AG04449 (cell line): ENCODE measurements at regions not wholly inside any gene's neighbourhood (a gene's known extent, or its start where the extent isn't known, plus 50 kb on each side); places are given as distances from the start of the nearest gene placed in this dataset.
"Not testable (repeated sequence)": the region's sequence is repeated elsewhere in the genome, so short reads cannot be mapped to it uniquely, and the experiment has no call there.

Experiments
- CTCF ChIA-PET: fragments of 350-600 bp; formaldehyde crosslinking; extraction: SDS; loops from one replicate; lab custom pipeline; 2021; ENCODE audit warnings: antibody characterized with exemption; lab: Yijun Ruan, JAX
- POLR2A ChIA-PET: fragments of 400-600, 350-600 bp; formaldehyde crosslinking; extraction: SDS; loops from one replicate; lab custom pipeline; 2020; ENCODE audit warnings: antibody characterized with exemption, inconsistent platforms; lab: Yijun Ruan, JAX
- DNase-seq: peaks from one replicate; pipeline ENCODE4 v3.0.0-alpha.2; 2010; ENCODE audit warnings: low read depth, low spot score
- H3K4me3 ChIP-seq: 2 replicates; pipeline ENCODE4 v1.5.1; 2011; ENCODE audit warnings: low read depth, mild to moderate bottlenecking, control low read depth, low read length
- TF ChIP-seq, protein P1 (sequence below): IDR thresholded peaks from one replicate; pipeline ENCODE4 v1.5.1; 2011; ENCODE audit warnings: mild to moderate bottlenecking, moderate library complexity, low read length, control low read depth, inconsistent platforms; ENCODE audit not compliant: insufficient read depth; ENCODE audit errors: missing control alignments

DNA sequence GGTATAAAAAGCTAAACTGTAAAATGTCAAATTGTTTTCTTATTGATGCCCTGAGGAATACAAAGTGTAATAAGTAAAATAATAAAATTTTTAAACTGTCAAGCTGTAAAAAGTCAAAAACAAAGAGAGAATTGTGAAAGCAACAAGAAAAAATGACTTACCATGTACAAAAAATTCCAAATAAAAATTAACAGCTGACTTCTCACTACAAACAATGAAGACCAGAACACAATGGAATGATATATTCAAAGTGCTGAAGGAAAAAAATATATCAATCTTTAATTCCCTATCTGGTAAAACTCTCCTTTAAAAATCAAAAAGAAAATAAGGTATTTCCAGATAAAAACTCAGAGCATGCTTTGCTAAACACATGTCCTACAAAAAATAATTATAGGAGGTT, 883.5 kb downstream of the IGSF11 start:
- no peak for DNase-seq
- CTCF ChIA-PET = interaction anchor here (0.6 kb wide), 1 partner anchor 615 kb away, joined by 3 read pairs; no protein-coding TSS in a partner anchor
- TF ChIP-seq, protein P1, sequence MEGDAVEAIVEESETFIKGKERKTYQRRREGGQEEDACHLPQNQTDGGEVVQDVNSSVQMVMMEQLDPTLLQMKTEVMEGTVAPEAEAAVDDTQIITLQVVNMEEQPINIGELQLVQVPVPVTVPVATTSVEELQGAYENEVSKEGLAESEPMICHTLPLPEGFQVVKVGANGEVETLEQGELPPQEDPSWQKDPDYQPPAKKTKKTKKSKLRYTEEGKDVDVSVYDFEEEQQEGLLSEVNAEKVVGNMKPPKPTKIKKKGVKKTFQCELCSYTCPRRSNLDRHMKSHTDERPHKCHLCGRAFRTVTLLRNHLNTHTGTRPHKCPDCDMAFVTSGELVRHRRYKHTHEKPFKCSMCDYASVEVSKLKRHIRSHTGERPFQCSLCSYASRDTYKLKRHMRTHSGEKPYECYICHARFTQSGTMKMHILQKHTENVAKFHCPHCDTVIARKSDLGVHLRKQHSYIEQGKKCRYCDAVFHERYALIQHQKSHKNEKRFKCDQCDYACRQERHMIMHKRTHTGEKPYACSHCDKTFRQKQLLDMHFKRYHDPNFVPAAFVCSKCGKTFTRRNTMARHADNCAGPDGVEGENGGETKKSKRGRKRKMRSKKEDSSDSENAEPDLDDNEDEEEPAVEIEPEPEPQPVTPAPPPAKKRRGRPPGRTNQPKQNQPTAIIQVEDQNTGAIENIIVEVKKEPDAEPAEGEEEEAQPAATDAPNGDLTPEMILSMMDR = no peak
- POLR2A ChIA-PET = no interaction called here
- no peak overlapping the region for H3K4me3 ChIP-seq

DNA sequence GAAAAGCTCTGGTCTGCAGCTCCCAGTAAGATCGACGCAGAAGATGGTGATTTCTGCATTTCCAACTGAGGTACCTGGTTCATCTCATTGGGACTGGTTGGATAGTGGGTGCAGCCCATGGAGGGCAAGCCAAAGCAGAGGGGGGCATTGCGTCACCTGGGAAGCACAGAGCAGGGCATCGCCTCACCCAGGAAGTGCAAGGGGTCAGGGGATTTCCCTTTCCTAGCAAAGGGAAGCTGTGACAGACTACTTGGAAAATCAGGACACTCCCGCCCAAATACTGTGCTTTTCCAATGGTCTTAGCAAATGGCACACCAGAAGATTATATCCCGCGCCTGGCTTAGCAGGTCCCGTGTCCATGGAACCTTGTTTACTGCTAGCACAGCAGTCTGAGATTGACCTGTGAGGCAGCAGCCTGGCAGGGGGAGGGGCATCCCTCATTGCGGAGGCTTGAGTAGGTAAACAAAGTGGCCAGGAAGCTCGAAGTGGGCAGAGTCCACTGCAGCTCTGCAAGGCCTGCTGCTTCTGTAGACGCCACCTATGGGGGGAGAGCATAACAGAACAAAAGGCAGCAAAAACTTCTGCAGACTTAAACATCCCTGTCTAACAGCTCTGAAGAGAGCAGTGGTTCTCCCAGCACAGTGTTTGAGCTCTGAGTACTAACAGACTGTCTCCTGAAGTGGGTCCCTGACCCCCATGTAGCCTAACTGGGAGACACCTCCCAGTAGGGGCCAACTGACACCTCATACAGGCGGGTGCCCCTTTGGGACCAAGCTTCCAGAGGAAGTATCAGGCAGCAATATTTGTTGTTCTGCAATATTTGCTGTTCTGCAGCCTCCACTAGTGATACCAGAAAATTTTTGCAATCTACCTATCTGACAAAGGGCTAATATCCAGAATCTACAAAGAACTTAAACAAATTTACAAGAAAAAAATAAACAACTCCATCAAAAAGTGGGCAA, 871.7 kb downstream of the IGSF11 start:
- H3K4me3 ChIP-seq, CTCF ChIA-PET, POLR2A ChIA-PET, DNase-seq: not testable (repeated sequence)

DNA sequence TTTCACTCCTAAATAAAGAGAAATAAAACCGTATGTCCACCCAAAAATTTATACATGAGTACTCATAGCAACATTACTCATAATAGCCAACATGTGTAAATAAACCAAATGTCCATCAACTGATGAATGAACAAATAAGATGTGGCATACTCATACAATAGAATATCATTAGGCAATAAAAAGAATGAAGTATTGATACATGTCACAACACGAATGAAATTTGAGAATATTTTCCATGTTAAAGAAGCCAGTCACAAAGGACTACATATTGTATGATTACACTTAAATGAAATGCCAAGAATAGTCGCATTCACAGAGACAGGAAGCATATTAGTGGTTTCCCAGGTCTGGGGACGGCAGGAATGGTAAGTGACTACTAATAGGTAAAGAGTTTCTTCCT, 869.2 kb downstream of the IGSF11 start:
- POLR2A ChIA-PET = no interaction called here
- TF ChIP-seq, protein P1 = no peak
- CTCF ChIA-PET = no interaction called here
- H3K4me3 ChIP-seq = no peak overlapping the region
- no peak for DNase-seq

DNA sequence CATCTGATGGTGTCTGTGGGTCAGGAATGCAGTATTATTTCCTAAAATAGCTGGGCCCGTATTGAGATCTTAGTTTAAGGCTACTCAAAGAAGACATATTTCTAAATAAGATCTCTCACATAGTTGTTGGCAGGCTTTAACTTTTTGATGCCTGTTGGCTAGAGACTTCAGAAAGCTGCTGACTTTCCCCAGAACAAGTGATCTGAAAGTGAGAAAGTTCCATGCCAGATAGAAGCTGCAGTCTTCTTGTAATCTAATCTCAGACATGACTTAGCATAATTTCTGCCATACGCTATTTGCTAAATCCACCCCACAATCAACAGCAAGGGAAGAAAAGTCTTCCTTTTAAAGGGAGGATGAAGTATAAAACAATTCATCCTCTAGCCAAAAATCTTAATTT, 867.1 kb downstream of the IGSF11 start:
- POLR2A ChIA-PET = no interaction called here
- no peak for DNase-seq
- TF ChIP-seq, protein P1 = no peak
- H3K4me3 ChIP-seq = no peak overlapping the region
- CTCF ChIA-PET = no interaction called here

DNA sequence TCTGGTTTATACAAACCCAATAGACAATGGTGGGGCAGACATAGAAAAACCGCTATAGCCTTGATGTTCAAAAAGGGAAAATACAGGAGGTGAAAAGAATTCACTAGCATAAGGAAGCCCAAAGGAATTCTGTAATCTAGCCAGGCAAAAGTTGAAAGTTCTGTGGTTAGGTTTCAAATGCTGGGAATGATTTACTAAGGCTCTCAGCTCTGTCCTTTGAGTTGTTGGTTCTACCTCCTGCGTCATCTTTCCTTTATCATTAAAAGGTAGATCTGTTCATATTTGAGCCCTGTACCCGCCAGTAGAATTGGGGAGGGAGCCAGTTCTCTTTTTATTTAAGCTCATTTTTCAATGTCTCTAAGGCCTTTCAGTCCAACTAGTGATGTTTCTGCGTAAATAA, 866.5 kb downstream of the IGSF11 start:
- no peak overlapping the region for H3K4me3 ChIP-seq
- CTCF ChIA-PET = no interaction called here

DNA sequence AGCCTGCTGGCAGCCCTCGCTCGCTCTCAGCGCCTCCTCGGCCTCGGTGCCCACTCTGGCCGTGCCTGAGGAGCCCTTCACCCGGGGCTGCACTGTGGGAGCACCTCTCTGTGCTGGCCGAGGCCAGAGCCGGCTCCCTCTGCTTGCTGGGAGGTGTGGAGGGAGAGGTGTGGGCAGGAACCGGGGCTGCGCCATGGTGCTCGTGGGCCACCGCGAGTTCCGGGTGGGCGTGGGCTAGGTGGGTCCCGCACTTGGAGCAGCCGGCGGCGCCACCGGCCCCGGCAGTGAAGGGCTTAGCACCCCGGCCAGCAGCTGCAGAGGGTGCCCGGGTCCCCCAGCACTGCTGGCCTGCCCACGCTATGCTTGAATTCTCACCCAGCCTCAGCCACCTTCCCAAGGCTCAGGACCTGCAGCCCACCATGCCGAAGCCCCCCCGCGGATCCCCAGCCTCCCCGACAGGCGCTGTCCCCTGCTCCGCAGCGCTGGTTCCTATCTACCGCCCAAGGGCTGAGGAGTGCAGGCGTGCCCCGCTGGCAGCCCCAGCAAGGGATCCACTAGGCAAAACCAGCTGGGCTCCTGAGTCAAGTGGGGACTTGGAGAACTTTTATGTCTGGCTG, 863.3 kb downstream of the IGSF11 start:
- H3K4me3 ChIP-seq = no peak overlapping the region
- POLR2A ChIA-PET = no interaction called here
- DNase-seq = no peak
- CTCF ChIA-PET = no interaction called here
- TF ChIP-seq, protein P1 = no peak

More for the DNA sequence above, 866.5 kb downstream of the IGSF11 start:
- DNase-seq = no peak
- TF ChIP-seq, protein P1 = no peak
- POLR2A ChIA-PET = no interaction called here
